HG03558 (cell line): ENCODE measurements at regions not wholly inside any gene's neighbourhood (a gene's known extent, or its start where the extent isn't known, plus 50 kb on each side); places are given as distances from the start of the nearest gene placed in this dataset.

Experiments
- ATAC-seq: cut with Tn5 transposase; IDR thresholded peaks from one replicate; pipeline ENCODE4 v1.9.1; 2021; ENCODE audit warnings: moderate number of reproducible peaks; ENCODE audit not compliant: unreplicated experiment; ENCODE audit errors: extremely low read depth

DNA sequence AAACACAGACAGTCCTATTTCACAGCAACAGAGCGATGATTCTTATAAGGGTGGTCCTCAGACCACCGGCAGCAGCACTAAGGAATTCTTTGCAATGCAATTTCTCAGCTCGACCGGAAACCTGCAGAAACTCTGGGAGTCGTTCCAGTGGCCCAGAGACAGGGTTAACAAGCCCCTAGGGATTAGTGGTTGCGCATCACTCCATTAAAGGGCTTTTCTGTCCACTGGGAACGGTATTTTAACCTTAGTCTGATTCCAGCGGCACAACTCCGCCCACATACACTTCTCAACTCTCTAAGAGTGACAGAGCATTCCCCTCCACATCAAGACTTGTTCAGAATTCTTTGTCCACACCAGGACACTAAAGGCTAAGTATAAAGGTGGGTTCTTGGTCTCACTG lies 341.5 kb downstream of the TFAP2A start:
- no peak for ATAC-seq

DNA sequence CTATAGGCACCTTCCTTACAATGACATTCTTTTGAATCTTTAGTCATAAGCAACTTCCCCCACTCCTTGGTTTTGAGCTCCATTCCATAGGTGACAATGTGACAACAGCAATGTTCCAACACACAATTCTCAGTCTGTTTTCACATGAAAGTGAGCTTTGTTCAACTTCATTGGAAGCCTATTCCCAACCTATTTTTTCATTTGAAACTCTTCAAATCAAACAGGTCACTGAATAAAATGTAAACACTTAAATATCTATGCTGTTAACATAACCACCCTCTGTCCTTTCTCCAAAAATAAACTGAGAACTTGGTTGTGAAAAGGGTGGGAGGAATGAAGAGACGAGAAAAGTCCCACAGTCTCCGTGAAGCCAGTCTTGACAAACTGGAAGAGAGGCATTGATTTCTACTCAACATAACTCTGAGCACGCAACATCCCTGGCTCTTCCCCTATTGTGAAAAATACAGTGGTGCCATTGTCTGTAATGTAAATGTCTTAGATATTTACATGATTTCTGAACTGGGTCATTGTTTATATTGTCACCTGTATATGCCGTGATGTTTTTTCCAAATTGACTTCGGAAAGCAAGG lies 343.1 kb downstream of the TFAP2A start:
- no peak for ATAC-seq

GRCh38 chr6:10060004-10060403 lies 354.9 kb downstream of the TFAP2A start:
- ATAC-seq, result no peak

- no peak for ATAC-seq
Measured at GRCh38 chr6:10054672-10055071, 360.2 kb downstream of the TFAP2A start.

DNA sequence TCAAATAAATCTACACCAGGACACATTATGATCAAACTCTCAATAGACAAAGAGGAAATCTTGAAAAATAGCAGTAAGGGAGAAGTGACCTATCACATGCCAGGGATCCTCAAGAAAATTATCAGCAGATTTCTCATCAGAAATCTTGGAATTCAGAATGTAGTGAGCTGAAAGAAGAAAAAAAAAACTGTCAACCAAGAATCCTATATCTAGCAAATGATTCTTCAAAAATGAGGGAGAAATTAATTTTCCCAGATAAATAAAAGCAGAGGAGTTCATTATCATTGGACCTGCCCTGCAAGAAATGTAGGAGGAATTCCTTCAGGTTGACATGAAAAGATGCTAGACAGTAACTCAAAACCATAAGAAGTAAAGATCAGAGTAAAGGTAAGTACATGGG lies 363.6 kb downstream of the TFAP2A start:
- ATAC-seq, result no peak

DNA sequence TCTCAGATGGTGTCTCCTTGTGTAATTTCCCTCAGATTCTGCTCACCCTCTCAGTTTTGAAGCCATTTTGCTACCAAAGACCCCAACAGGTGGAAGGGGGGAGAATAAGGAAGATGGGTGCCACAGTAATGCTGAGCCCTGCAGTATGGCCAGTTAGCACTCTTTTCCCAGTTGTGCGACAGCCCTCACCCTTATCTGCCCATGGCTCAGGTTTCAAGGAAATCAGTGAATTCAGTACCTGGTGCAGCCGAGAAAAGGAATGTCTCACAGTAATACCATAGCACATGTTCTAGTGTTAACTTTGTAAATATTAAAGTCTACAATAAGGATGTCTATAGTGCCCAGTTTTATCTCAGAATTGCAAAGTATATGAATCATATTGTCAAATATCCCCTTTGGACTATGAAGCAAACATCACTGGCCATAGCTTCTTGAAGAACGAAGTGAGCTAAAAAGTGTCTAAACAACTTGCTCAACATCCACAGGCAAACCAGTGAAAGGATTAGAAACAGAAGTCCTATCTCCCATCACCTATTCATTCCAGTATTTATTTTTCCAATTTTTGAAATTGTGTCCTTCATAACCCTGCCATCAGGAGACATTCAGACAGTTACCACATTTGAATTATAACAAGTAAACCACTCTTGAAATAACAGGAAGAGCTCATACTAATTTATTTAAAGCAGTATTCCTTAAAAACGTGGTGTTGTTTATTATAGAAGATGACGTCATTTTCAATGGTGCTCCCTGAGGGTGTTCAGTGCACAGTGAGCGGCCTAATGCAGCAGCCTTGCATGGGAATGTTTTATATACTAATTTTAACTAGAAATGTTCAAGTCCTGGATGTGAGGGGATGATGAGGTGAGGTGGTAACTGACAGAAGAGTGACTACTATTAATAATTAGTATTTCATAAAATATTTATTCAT lies 366.2 kb downstream of the TFAP2A start:
- no peak for ATAC-seq

GRCh38 chr6:10042280-10042679 lies 372.6 kb downstream of the TFAP2A start:
- ATAC-seq, result no peak

DNA sequence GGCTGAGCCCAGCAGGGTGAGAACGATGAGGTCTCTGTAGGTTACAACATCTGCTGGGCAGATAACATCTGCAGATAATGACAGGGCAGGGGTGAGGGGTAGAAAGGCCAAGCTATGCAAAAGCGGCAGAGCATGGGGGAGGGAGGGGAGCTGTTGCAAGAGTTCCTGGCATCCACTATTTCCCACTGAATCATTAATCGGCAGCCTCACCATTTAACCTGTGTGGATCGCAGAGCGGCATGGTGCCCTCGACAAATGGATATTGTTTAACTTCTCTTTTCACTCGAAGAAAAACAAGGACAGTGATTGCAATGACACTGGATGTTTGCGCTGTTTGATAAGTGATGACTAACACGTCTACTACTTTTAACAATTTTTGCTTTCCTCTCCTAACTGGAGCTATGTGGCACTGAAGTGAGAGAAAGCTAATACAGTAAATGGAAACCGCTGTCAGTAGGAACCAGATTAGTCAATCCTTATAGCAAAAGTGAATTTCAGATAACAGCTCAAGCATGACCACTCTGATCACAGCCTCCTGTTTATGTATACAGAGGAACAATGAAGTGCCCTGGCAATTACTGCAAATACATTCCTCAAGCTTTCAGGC lies 381.5 kb downstream of the TFAP2A start:
- ATAC-seq, result no peak

GRCh38 chr6:10031617-10032016 lies 383.3 kb downstream of the TFAP2A start:
- ATAC-seq, result no peak

DNA sequence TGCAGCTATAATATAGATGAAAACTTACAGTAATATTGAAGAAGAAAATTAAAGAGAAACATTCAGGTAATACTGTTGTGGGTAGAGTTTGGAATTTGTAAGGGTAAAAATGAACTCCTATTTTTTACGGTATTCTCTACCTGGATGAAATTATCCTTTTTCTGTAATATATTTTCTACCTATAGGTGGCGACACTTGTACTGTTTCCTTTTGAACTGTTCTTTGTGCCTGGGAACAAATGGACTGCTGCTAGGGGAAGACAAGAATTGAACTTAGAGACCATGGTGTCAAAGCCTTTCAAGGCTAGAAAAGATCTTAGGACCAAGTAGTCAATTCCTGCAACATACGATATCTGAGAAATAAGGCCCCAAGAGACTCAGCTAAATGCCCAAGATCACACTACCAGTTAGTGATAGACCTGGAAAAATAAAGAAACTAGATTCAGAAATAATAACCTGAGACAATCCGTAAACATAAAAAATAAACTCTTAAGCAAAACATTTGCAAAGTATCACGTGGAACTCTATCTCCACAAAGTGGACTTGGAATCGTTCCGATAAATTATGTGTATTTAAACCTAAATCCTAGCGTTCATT lies 383.8 kb downstream of the TFAP2A start:
- ATAC-seq, result no peak

DNA sequence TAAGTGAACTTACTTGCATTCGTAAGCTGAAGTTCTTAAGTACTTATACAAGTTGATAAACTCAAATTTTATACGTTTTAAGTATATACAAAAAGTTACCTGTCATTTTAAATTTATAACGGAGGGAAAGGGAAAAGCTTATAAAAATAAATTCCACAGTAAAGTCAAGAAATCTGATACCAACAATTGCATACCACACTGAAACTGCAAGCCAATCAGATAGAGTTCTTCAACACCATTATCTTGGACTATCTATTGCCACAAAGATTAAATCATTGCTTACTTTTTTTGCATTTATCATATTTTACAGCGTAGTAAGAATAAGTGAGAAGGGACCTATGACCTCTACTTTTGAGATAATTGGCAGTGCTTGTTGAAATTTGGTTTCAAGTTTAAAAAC lies 386.7 kb downstream of the TFAP2A start:
- no peak for ATAC-seq

- ATAC-seq, result no peak
Measured at GRCh38 chr6:10019851-10020250, 395.0 kb downstream of the TFAP2A start.

GRCh38 chr6:10014557-10014956 lies 400.3 kb downstream of the TFAP2A start:
- no peak for ATAC-seq

GRCh38 chr6:10000551-10000950 lies 414.3 kb downstream of the TFAP2A start:
- ATAC-seq, result no peak

DNA sequence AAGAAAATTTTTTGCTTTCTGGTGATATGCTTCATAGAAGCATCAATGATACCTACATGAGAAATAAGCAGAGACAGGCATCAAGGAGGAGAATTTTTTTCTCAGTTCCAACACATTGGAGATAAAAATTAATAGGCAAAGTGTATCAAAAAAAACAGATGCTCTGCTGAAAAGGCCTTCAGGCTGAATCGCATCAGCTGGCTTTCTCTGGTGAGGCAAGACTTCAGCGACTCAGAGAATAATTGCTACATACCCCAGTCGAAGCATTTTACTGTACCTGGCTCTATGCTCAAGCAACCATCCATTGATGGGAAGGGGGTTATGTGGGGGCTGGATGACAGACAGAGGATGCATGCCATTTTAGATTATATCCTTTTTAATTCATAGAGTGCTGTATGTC lies 415.1 kb downstream of the TFAP2A start:
- ATAC-seq, result no peak

GRCh38 chr6:9986273-9986672 lies 428.6 kb downstream of the TFAP2A start:
- ATAC-seq, result no peak

GRCh38 chr6:9985481-9985880 lies 429.4 kb downstream of the TFAP2A start:
- ATAC-seq, result no peak

DNA sequence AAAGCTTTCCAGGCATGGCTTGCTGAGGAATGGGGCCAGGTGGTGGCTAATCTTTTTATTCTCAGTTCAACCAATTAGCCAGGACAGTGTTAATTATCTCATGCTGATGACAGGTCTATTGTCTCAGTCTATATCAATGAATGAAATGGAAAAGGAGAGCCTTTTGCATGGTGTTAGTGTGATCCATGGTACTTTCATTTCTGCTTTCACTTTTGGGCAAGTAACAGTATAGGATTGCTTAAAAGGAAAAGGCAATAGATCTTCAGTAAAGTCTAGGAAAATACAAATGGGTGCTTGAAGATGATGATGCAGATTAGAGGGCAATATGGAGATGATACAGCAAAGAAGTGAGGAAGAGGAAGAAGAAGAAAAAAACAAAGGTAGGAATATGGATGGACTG lies 430.3 kb downstream of the TFAP2A start:
- no peak for ATAC-seq

DNA sequence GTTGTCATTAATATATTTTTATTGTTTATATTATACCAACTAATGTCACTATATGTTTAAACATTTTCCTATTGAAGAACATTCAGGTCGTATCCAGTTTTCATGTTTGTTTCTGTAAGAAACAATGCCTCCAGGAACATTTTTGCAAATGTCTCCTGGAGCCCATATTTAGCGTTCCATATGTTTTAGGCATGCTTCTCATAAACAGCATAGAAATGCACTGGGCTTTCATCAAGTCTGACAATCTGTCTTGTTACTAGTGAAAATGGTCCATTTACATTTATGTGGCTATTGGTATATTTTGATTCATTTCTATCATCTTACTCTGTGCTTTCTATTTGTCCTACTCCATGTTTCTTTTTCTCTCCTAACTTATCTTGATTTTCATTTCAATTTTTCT lies 431.7 kb downstream of the TFAP2A start:
- ATAC-seq, result no peak

DNA sequence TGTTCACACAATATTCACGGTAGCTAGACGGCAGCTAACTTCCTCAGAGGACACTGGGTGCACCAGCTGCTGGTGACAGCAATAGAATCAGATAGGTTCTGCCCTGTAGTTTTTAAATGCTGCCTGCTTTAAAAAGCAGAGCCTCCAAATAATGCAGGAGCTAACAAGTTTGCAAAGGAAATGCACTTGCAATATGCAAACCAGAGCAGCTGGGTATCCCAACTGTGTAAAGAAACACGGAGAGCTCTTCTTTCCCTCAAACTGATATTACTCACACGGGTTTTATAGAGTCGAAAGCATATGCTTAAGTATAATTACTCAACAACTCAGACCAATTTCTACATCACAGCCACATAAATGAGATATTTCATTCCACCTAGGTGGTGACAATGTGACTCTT lies 432.7 kb downstream of the TFAP2A start:
- no peak for ATAC-seq

DNA sequence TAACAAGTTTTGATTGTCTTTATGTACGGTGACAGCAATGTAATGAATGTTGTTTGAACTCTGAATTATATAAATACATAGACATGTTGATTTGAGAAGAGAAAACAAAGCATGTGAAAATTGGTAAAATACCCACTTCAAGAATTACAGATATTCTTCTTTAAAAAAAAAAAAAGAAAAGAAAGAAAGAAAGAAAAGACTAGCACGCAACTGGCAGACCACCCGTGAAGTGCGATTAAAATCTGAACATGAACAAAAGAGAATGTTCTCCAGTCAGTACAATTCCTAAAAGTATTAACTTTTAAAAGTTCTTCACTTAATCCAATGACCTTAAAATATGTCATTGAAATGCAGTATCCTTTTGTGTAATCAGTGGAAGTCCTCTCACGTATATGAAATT lies 434.9 kb downstream of the TFAP2A start:
- no peak for ATAC-seq
